SHP77 treated with DMSO at 0.1 percent for 48 hours (cell line): ENCODE measurements at regions not wholly inside any gene's neighbourhood (a gene's known extent, or its start where the extent isn't known, plus 50 kb on each side); places are given as distances from the start of the nearest gene placed in this dataset.

Experiments
- DNase-seq: peaks from one replicate; lab custom pipeline; 2025; lab: John Stamatoyannopoulos, UW

GRCh38 chr15:26376243-26376642, 396.6 kb downstream of the GABRB3 start:
- DNase-seq, result no peak

GRCh38 chr15:26374806-26375205, 398.1 kb downstream of the GABRB3 start:
- no peak for DNase-seq

- no peak for DNase-seq
These were observed 400.2 kb downstream of the GABRB3 start for GRCh38 chr15:26372706-26373105.

GRCh38 chr15:26365077-26365476, 407.8 kb downstream of the GABRB3 start:
- DNase-seq, result no peak

- DNase-seq, result no peak
These were observed 413.0 kb downstream of the GABRB3 start for GRCh38 chr15:26359855-26360254.

GRCh38 chr15:26358708-26359107, 414.2 kb downstream of the GABRB3 start:
- no peak for DNase-seq

- no peak for DNase-seq
These were observed 415.2 kb downstream of the GABRB3 start for GRCh38 chr15:26357653-26358052.

GRCh38 chr15:26355472-26356074, 417.3 kb downstream of the GABRB3 start:
- DNase-seq, result no peak

- DNase-seq, result no peak
These were observed 420.0 kb downstream of the GABRB3 start for GRCh38 chr15:26352909-26353308.

GRCh38 chr15:26352406-26352805, 420.5 kb downstream of the GABRB3 start:
- DNase-seq, result no peak

- DNase-seq, result no peak
These were observed 447.4 kb downstream of the GABRB3 start for GRCh38 chr15:26325495-26325894.

GRCh38 chr15:26323566-26323965, 449.3 kb downstream of the GABRB3 start:
- no peak for DNase-seq

GRCh38 chr15:26318689-26319088, 454.2 kb downstream of the GABRB3 start:
- DNase-seq, result no peak

- DNase-seq, result no peak
These were observed 451.4 kb upstream of the ATP10A start for GRCh38 chr15:26314577-26314976.

- no peak for DNase-seq
These were observed 448.6 kb upstream of the ATP10A start for GRCh38 chr15:26311710-26312236.

- no peak for DNase-seq
These were observed 435.6 kb upstream of the ATP10A start for GRCh38 chr15:26298659-26299170.

- no peak for DNase-seq
These were observed 435.0 kb upstream of the ATP10A start for GRCh38 chr15:26298010-26298658.

GRCh38 chr15:26295336-26296085, 432.4 kb upstream of the ATP10A start:
- no peak for DNase-seq

GRCh38 chr15:26294059-26294689, 431.0 kb upstream of the ATP10A start:
- DNase-seq, result no peak

- DNase-seq, result no peak
These were observed 424.3 kb upstream of the ATP10A start for GRCh38 chr15:26287381-26287780.

- no peak for DNase-seq
These were observed 417.2 kb upstream of the ATP10A start for GRCh38 chr15:26280281-26280680.

- DNase-seq, result no peak
These were observed 398.8 kb upstream of the ATP10A start for GRCh38 chr15:26261966-26262365.
